ENCODE measurements at regions not wholly inside any gene's neighbourhood (a gene's known extent, or its start where the extent isn't known, plus 50 kb on each side); places are given as distances from the start of the nearest gene placed in this dataset.

DNA sequence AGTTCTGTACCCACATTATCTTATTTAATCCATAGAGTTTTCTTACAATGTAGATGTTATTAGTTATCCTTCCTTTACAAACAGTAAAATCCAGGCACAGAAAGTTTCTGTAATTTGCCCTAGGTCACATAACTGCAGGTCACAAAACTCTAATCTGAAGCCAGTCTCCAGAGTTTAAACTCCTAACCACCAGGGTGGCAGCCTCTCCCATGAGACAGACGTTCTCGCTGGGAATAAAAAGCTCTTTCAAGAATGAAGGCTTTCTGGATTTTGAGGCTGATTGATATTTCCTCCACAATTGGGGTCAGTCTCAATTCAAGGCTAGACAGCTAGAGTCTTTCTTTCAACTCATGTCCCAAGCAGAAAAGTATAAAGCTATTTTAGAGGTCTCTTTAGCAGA, 95.8 kb upstream of the PLEKHG7 start:
- Histone ChIP-seq H3K27me3 (ENCODE audit: control insufficient read depth in 1 of 2, insufficient read depth in 2 of 2, low read length in 1 of 2) (no peaks in the 10 kb centered on the region), H3K4me3 (ENCODE audit: low read length in 2 of 2) (no peak overlapping the region), H3K36me3 (ENCODE audit: control insufficient read depth in 1 of 2, insufficient read depth in 2 of 2, low read length in 1 of 2) (no peaks in the 10 kb centered on the region), H3K27ac (ENCODE audit: low read depth in 1 of 2, low read length in 2 of 2) (no peak overlapping the region), H3K4me1 (ENCODE audit: control insufficient read depth in 1 of 2, insufficient read depth in 2 of 2, low read length in 2 of 2) (no peaks in the 10 kb centered on the region), H3K9me3 (ENCODE audit: control insufficient read depth, low read length) (no peaks in the 10 kb centered on the region)
- WGBS, 2 donors = 59 to 71% methylated on average over 2 of the region's 2 CpGs
- no peak for DNase-seq
- ATAC-seq (ENCODE audit: low FRiP score) = no peak
- intact Hi-C loops (cut with DNase I) = no loop called here

DNA sequence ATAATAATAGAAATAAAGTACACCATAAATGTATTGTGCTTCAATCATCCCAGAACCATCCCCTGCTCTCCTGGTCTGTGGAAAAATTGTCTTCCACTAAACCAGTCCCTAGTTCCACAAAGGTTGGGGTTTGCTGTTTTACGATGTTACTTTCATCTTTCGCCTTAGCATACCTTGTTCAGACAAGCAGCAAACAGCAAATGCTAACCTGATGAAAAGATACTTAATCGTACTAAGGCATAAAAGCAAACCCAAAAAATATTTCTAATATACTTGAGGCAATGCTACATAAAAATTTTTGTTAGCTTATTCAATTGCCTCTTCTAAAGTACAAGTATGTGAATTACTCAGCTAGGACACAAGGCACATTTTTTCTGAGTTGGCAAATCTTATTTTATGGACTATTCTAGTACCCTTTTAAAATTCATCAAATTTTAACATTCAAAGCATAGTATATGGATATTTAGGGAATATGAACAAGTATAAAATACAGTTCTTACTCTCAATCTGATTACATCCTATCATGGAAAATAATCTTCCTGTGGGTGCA, 97.1 kb upstream of the PLEKHG7 start:
- Histone ChIP-seq H3K27me3 (ENCODE audit: control insufficient read depth in 1 of 2, insufficient read depth in 2 of 2, low read length in 1 of 2) (no peaks in the 10 kb centered on the region), H3K4me3 (ENCODE audit: low read length in 2 of 2) (no peak overlapping the region), H3K36me3 (ENCODE audit: control insufficient read depth in 1 of 2, insufficient read depth in 2 of 2, low read length in 1 of 2) (no peaks in the 10 kb centered on the region), H3K9me3 (ENCODE audit: control insufficient read depth, low read length) (no peaks in the 10 kb centered on the region), H3K27ac (ENCODE audit: low read depth in 1 of 2, low read length in 2 of 2) (no peak overlapping the region), H3K4me1 (ENCODE audit: control insufficient read depth in 1 of 2, insufficient read depth in 2 of 2, low read length in 2 of 2) (no peaks in the 10 kb centered on the region)
- DNase-seq = no peak
- intact Hi-C loops (cut with DNase I) = no loop called here
- no peak for ATAC-seq (ENCODE audit: low FRiP score)
- 91% methylated on average over 3 of the region's 3 CpGs for WGBS, 2 donors

DNA sequence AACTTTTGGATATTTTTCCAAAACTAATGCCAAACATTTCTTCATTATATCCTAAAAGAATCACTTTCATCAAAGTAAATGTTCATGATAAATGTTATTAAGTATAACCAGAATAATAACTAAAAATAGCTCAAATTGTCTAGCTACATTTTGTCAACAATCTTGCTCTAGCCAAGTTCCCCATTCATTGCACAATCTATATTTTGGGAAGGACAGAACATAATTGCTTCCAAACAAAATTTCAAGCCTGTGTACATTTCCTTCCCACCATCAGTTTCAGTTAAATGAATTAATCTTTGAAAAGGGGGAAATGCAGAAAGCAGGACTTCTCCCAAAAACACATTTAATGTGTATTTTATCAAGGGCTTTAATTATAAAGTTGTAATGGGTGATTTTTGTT, 98.0 kb upstream of the PLEKHG7 start:
- intact Hi-C loops (cut with DNase I) = no loop called here
- Histone ChIP-seq H3K4me3 (ENCODE audit: low read length in 2 of 2) (no peak overlapping the region), H3K4me1 (ENCODE audit: control insufficient read depth in 1 of 2, insufficient read depth in 2 of 2, low read length in 2 of 2) (no peaks in the 10 kb centered on the region), H3K27me3 (ENCODE audit: control insufficient read depth in 1 of 2, insufficient read depth in 2 of 2, low read length in 1 of 2) (no peaks in the 10 kb centered on the region), H3K27ac (ENCODE audit: low read depth in 1 of 2, low read length in 2 of 2) (no peak overlapping the region), H3K9me3 (ENCODE audit: control insufficient read depth, low read length) (peaks cover 3% of the 10 kb centered on the region), H3K36me3 (ENCODE audit: control insufficient read depth in 1 of 2, insufficient read depth in 2 of 2, low read length in 1 of 2) (no peaks in the 10 kb centered on the region)
- DNase-seq (no peak), ATAC-seq (ENCODE audit: low FRiP score) (no peak)

DNA sequence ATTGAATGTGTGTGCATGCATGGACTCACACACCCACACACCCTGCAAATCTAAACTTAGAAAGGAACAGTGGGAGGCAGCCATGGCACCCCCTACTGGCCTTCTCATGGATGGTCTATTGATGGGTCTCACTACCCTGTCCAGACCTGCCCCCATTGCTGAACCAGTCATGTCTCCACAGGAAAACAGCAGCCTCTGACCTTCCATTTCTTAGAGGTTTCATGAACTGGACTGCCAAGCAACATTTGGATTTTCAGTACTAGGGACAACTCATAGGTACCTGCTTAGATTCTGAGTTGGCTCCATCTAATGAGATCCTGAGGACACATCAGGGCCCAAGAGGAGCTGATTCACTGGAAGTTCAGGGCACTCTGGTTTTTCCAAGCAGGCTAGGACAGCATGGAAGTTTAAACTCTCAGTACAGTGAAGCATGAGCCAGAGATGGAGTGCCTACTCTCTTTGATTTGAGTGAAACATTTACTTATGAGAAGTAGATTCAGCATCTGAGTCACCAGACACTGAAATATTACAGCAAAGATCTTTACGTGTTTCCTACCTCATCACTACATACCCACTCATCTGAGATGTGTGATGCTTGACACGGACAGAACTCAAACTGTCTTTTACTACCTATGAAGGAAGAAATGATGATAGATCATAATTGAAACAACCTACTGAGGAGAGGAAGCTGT, 98.9 kb upstream of the PLEKHG7 start:
- Histone ChIP-seq H3K4me3 (ENCODE audit: low read length in 2 of 2) (no peak overlapping the region), H3K36me3 (ENCODE audit: control insufficient read depth in 1 of 2, insufficient read depth in 2 of 2, low read length in 1 of 2) (no peaks in the 10 kb centered on the region), H3K4me1 (ENCODE audit: control insufficient read depth in 1 of 2, insufficient read depth in 2 of 2, low read length in 2 of 2) (no peaks in the 10 kb centered on the region), H3K27ac (ENCODE audit: low read depth in 1 of 2, low read length in 2 of 2) (no peak overlapping the region), H3K9me3 (ENCODE audit: control insufficient read depth, low read length) (peaks cover 3% of the 10 kb centered on the region), H3K27me3 (ENCODE audit: control insufficient read depth in 1 of 2, insufficient read depth in 2 of 2, low read length in 1 of 2) (no peaks in the 10 kb centered on the region)
- ATAC-seq (ENCODE audit: low FRiP score) (peak; percentile 9), DNase-seq (no peak)
- 77 to 85% methylated on average over 2 of the region's 2 CpGs for WGBS, 2 donors
- intact Hi-C loops (cut with DNase I) = no loop called here

DNA sequence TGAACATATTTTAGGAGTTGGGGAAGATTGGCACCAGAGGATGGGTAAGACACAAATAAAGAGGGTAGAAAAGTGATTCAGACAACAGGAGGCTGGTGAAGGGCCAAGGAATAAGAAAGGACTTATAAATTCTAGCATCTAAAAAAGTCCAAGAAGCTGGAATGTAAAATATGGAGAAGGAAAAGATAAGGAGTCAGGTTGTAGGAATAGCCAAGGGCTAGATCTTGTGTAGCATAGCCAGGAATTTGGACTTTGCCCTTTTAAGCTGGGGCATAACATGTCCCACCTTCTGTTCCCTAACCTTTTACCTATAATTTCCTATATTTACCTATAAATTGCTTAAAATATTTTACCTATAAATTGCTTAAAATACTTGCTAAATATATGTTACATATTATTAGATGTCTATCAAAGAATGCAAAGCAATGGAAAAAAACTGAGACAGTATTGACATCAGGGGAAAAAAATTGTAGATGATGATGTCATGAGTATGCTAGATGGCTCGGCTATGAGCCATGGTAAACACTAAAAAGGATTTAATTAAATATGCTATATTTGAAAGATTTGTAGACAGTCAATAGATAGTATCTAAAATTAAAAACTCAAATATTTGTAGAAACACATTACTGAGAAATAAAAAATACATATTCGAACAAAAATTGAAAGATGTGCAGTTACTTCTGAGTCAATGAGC, 99.7 kb upstream of the PLEKHG7 start:
- ATAC-seq (ENCODE audit: low FRiP score) (no peak), DNase-seq (no peak)
- Histone ChIP-seq H3K4me1 (ENCODE audit: control insufficient read depth in 1 of 2, insufficient read depth in 2 of 2, low read length in 2 of 2) (no peaks in the 10 kb centered on the region), H3K27me3 (ENCODE audit: control insufficient read depth in 1 of 2, insufficient read depth in 2 of 2, low read length in 1 of 2) (no peaks in the 10 kb centered on the region), H3K4me3 (ENCODE audit: low read length in 2 of 2) (no peak overlapping the region), H3K9me3 (ENCODE audit: control insufficient read depth, low read length) (peaks cover 3% of the 10 kb centered on the region), H3K36me3 (ENCODE audit: control insufficient read depth in 1 of 2, insufficient read depth in 2 of 2, low read length in 1 of 2) (no peaks in the 10 kb centered on the region), H3K27ac (ENCODE audit: low read depth in 1 of 2, low read length in 2 of 2) (no peak overlapping the region)
- intact Hi-C loops (cut with DNase I) = no loop called here
- WGBS, 2 donors = 52 to 58% methylated on average over 2 of the region's 2 CpGs

DNA sequence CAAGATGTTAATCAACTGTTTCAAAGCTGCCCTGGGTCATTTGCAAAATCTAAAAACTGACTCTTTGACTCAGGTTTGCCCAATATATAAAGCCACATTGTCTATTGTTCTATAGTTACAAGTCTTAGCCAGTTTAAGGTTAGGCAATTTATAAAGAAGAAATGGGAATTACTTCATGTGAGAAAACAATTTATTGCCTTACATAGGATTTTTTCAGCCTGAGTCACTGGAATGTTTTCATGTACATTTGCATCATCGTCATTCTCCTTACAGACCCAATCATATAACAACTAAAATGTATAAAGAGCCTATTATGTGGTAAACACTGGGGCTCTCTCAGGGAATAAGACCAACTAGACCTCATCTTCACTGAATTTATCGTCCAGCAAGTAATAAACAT, 100.3 kb upstream of the PLEKHG7 start:
- peaks cover 3% of the 10 kb centered on the region for H3K9me3 ChIP-seq (ENCODE audit: control insufficient read depth, low read length)
- WGBS, 2 donors = 59 to 66% methylated on average over 2 of the region's 2 CpGs
- no peaks in the 10 kb centered on the region for H3K36me3 ChIP-seq (ENCODE audit: control insufficient read depth in 1 of 2, insufficient read depth in 2 of 2, low read length in 1 of 2)
- DNase-seq (no peak), ATAC-seq (ENCODE audit: low FRiP score) (no peak)
- H3K4me1 ChIP-seq (ENCODE audit: control insufficient read depth in 1 of 2, insufficient read depth in 2 of 2, low read length in 2 of 2) = no peaks in the 10 kb centered on the region
- no peak overlapping the region for H3K27ac ChIP-seq (ENCODE audit: low read depth in 1 of 2, low read length in 2 of 2)
- H3K27me3 ChIP-seq (ENCODE audit: control insufficient read depth in 1 of 2, insufficient read depth in 2 of 2, low read length in 1 of 2) = no peaks in the 10 kb centered on the region
- no peak overlapping the region for H3K4me3 ChIP-seq (ENCODE audit: low read length in 2 of 2)
- intact Hi-C loops (cut with DNase I) = no loop called here

DNA sequence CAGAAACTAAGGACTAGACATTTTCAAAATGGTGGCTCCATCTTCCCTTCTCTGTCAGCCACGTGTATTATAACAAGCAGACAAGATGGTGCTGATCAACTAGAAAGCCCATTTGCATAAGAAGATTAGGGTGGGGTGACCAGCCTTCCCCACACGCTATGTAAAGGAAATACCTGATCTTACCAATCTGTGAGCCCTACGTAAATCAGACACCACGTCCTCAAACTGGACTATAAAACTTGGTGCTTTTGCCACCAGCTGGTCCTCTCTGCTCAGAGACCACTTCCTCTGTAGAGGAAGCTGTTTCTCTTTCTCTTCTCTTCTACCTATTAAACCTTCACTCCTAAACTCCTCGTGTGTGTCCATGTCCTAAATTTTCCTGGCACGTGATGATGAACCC, 101.1 kb upstream of the PLEKHG7 start:
- DNase-seq (no peak), ATAC-seq (ENCODE audit: low FRiP score) (no peak)
- peaks cover 3% of the 10 kb centered on the region for H3K9me3 ChIP-seq (ENCODE audit: control insufficient read depth, low read length)
- 93 to 96% methylated on average over 6 of the region's 6 CpGs for WGBS, 2 donors
- no peak overlapping the region for H3K4me3 ChIP-seq (ENCODE audit: low read length in 2 of 2)
- H3K27me3 ChIP-seq (ENCODE audit: control insufficient read depth in 1 of 2, insufficient read depth in 2 of 2, low read length in 1 of 2) = no peaks in the 10 kb centered on the region
- no peaks in the 10 kb centered on the region for H3K36me3 ChIP-seq (ENCODE audit: control insufficient read depth in 1 of 2, insufficient read depth in 2 of 2, low read length in 1 of 2)
- intact Hi-C loops (cut with DNase I) = no loop called here
- no peaks in the 10 kb centered on the region for H3K4me1 ChIP-seq (ENCODE audit: control insufficient read depth in 1 of 2, insufficient read depth in 2 of 2, low read length in 2 of 2)
- H3K27ac ChIP-seq (ENCODE audit: low read depth in 1 of 2, low read length in 2 of 2) = no peak overlapping the region

DNA sequence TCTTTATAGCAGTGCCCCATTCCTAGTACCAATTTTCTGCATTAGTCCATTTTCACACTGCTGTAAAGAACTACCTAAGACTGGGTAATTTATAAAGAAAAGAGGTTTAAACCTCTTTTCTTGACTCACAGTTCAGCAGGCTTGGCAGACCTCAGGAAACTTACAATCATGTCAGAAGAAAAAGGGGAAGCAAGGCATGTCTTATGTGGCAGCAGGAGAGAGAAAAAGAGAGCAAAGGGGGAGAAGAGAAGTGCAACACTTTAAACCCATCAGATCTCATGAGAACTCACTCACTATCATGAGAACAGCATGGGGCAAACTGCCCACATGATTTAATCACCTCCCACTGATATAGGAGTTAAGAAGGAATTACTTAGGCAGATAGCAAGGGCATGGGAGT, 101.6 kb upstream of the PLEKHG7 start:
- H3K9me3 ChIP-seq (ENCODE audit: control insufficient read depth, low read length) = peaks cover 3% of the 10 kb centered on the region
- DNase-seq (no peak), ATAC-seq (ENCODE audit: low FRiP score) (no peak)
- no peaks in the 10 kb centered on the region for H3K36me3 ChIP-seq (ENCODE audit: control insufficient read depth in 1 of 2, insufficient read depth in 2 of 2, low read length in 1 of 2)
- H3K27ac ChIP-seq (ENCODE audit: low read depth in 1 of 2, low read length in 2 of 2) = no peak overlapping the region
- no peaks in the 10 kb centered on the region for H3K4me1 ChIP-seq (ENCODE audit: control insufficient read depth in 1 of 2, insufficient read depth in 2 of 2, low read length in 2 of 2)
- H3K4me3 ChIP-seq (ENCODE audit: low read length in 2 of 2) = no peak overlapping the region
- no peaks in the 10 kb centered on the region for H3K27me3 ChIP-seq (ENCODE audit: control insufficient read depth in 1 of 2, insufficient read depth in 2 of 2, low read length in 1 of 2)
- intact Hi-C loops (cut with DNase I) = no loop called here

DNA sequence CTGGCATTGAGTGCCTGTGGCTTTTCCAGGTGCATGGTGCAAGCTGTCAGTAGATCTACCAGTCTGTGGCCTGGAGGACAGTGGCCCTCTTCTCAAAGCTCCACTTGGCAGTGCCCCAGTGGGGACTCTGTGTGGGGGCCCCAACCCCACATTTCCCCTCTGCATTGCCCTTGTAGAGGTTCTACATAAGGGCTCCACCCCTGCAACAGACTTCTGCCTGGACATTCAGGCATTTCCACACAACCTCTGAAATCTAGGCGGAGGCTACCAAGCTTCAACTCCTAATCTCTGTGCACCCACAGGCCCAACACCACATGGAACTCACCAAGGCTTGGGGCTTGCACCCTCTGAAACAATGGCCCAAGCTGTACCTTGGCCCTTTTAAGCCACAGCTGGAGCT, 102.7 kb upstream of the PLEKHG7 start:
- DNase-seq = no peak
- Histone ChIP-seq H3K36me3 (ENCODE audit: control insufficient read depth in 1 of 2, insufficient read depth in 2 of 2, low read length in 1 of 2) (no peaks in the 10 kb centered on the region), H3K27me3 (ENCODE audit: control insufficient read depth in 1 of 2, insufficient read depth in 2 of 2, low read length in 1 of 2) (no peaks in the 10 kb centered on the region), H3K4me1 (ENCODE audit: control insufficient read depth in 1 of 2, insufficient read depth in 2 of 2, low read length in 2 of 2) (no peaks in the 10 kb centered on the region), H3K9me3 (ENCODE audit: control insufficient read depth, low read length) (peaks cover 3% of the 10 kb centered on the region), H3K27ac (ENCODE audit: low read depth in 1 of 2, low read length in 2 of 2) (no peak overlapping the region), H3K4me3 (ENCODE audit: low read length in 2 of 2) (no peak overlapping the region)
- intact Hi-C loops (cut with DNase I) = no loop called here
- 95 to 99% methylated on average over 1 of the region's 1 CpG for WGBS, 2 donors
- ATAC-seq (ENCODE audit: low FRiP score) = no peak
